NCI-H748 (cell line): ENCODE measurements at regions not wholly inside any gene's neighbourhood (a gene's known extent, or its start where the extent isn't known, plus 50 kb on each side); places are given as distances from the start of the nearest gene placed in this dataset.
"Not testable (repeated sequence)": the region's sequence is repeated elsewhere in the genome, so short reads cannot be mapped to it uniquely, and the experiment has no call there.

Experiments
- DNase-seq: peaks from one replicate; lab custom pipeline; 2025; ENCODE audit not compliant: unreplicated experiment; lab: John Stamatoyannopoulos, UW

- DNase-seq = no peak
These were observed 608.9 kb upstream of the LCORL start for GRCh38 chr4:18630218-18631110.

GRCh38 chr4:18627447-18628005, 606.0 kb upstream of the LCORL start:
- DNase-seq = no peak

- DNase-seq = no peak
These were observed 605.4 kb upstream of the LCORL start for GRCh38 chr4:18626996-18627395.

GRCh38 chr4:18626366-18626765, 604.8 kb upstream of the LCORL start:
- no peak for DNase-seq

- no peak for DNase-seq
These were observed 599.6 kb upstream of the LCORL start for GRCh38 chr4:18621186-18621585.

GRCh38 chr4:18616720-18617119, 595.2 kb upstream of the LCORL start:
- peak; percentile 3 for DNase-seq

GRCh38 chr4:18611026-18611425, 589.5 kb upstream of the LCORL start:
- DNase-seq = no peak

GRCh38 chr4:18608908-18609533, 587.5 kb upstream of the LCORL start:
- DNase-seq = no peak

GRCh38 chr4:18602610-18603009, 581.1 kb upstream of the LCORL start:
- not testable (repeated sequence) for DNase-seq

- peak; percentile 83 for DNase-seq
These were observed 571.9 kb upstream of the LCORL start for GRCh38 chr4:18593297-18594002.

GRCh38 chr4:18582841-18583240, 561.3 kb upstream of the LCORL start:
- no peak for DNase-seq

GRCh38 chr4:18578307-18578706, 556.8 kb upstream of the LCORL start:
- DNase-seq = no peak

GRCh38 chr4:18572481-18572880, 550.9 kb upstream of the LCORL start:
- no peak for DNase-seq

GRCh38 chr4:18571301-18571761, 549.8 kb upstream of the LCORL start:
- DNase-seq = peak; percentile 61

GRCh38 chr4:18570370-18570769, 548.8 kb upstream of the LCORL start:
- no peak for DNase-seq

- peak; percentile 38 for DNase-seq
These were observed 547.0 kb upstream of the LCORL start for GRCh38 chr4:18568600-18568999.

GRCh38 chr4:18566970-18567799, 545.6 kb upstream of the LCORL start:
- DNase-seq = no peak

GRCh38 chr4:18559492-18559891, 537.9 kb upstream of the LCORL start:
- no peak for DNase-seq

- no peak for DNase-seq
These were observed 534.8 kb upstream of the LCORL start for GRCh38 chr4:18556402-18556801.

GRCh38 chr4:18540349-18540748, 518.8 kb upstream of the LCORL start:
- DNase-seq = no peak
